HG03159 (cell line): ENCODE measurements at regions not wholly inside any gene's neighbourhood (a gene's known extent, or its start where the extent isn't known, plus 50 kb on each side); places are given as distances from the start of the nearest gene placed in this dataset.

Experiments used
- ATAC-seq: cut with Tn5 transposase; IDR thresholded peaks from one replicate; pipeline ENCODE4 v1.9.1; 2021; ENCODE audit warnings: mild to moderate bottlenecking, moderate library complexity; ENCODE audit not compliant: unreplicated experiment

GRCh38 chr5:175246889-175247520, 197.0 kb downstream of the DRD1 start:
- no peak for ATAC-seq

DNA sequence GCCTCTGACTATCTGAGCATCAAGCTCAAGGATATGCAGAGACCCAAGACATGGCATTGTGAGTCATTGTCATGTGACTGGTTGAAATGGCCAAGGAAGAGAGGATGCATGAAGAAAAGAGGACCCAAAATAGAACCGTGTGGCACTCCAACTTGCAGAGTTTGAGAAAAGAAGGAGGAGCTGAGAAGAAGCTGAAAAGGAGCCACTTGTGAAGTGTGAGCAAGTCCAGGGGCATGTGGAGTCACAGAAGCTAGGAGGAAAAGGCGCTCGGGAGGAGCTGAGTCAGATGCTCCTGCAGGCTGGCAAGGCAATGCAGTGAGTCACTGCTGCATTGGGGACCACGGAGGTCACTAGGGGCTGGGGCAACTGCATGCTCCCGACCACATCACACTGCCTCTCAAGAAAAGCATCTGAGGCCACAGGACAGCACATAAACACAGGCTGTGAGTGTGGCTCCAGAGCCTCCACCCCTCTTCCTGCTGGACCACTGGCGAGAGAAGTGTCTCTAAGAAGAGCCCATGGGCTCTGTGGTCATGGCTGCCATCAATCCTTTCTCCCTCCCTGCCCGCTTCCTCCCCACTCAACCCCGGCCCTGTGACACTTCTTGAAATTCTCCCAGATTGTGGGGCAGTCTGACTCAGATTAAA, 197.6 kb downstream of the DRD1 start:
- ATAC-seq, result no peak

DNA sequence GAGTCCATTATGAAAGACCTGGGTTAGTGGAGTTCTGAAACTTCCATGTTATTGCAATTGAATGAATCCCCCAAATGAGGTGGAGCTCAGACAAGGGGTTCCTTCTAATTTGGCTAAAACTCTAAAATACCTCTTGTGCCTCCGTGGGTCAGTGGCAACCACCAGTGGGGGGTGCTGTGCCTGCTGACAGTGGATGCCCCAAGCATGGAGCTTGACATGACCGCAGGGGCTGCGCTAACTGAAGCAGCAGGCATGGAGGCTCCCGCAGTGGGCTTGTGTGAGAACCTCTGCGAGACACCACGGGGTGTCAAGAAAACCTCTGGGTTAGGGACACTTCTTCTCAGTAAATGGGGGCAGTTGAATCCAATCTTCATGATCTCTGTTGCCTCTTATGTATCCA, 200.5 kb downstream of the DRD1 start:
- no peak for ATAC-seq

- ATAC-seq, result no peak
These were observed 201.8 kb downstream of the DRD1 start for GRCh38 chr5:175242207-175242606.

DNA sequence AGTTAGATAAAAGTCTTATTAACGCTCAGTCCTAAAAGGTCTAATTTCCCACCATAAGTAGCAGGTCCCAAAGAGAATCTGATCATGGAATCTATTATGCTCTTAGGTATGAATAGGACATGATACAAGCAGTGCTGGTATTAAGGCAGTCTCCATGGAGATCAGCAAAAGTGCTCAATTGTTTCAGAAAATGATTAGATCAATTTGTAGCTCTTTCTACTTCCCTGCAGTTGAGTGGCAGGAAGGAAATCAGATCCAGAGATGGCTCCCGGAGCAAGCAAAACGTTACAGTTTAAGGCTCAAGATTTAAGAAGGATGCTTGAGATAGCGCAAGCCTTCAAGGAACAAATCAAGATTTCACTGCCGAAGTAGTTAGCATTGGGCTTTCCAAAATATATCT, 205.7 kb downstream of the DRD1 start:
- ATAC-seq, result no peak

DNA sequence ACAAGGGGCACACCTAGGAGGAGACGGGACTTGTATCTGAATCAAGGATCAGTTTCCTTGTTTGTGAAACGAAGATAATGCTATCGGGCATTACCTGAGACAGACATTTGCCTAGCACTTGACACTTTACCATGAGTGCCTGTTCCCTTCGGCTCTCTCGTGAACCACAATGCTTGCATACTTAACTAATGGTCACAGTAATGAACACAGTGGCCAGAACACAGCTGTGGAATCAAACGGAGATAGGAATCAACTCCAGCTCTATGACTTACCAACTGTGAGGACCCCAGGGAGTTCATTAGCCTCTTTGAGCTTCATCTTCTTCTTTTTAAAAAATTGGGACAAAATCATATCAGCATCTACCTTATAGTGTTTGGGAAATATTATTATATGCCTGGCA, 207.8 kb downstream of the DRD1 start:
- ATAC-seq, result no peak

DNA sequence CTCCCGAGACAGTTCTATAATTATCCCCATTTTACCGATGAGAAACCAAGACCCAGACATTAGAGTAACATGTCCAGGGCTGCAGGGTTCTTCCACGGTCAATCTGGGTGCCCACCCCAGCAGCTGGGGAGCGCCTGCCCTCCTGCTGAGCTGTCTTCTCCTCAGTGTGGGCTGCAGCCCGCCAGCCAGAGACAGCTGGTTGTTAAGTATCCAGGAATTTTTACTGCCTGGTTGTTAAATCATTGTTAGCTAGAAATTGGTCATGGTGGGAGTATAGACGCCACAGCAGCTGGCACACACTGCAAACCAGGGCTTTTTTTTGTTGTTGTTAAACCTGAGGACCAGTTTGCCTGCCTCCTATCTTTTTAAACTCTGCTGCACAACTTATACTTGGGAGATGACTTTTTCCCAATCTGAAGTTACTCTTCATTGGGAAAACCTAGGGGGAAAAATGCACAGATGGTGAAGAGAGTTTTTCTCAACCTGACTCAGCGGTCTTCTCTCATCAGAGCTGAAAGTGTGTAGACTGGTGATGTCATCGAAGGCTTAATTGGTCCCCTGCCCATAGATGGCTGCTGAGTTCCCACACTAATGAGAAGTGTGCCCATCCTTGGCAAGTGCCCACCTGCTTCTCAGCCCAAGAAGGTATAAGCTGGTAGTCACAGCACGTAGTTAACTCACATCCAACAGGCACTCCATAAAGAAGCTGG, 208.6 kb downstream of the DRD1 start:
- no peak for ATAC-seq

GRCh38 chr5:175230299-175230698, 213.7 kb downstream of the DRD1 start:
- no peak for ATAC-seq

GRCh38 chr5:175226506-175226905, 217.5 kb downstream of the DRD1 start:
- no peak for ATAC-seq

DNA sequence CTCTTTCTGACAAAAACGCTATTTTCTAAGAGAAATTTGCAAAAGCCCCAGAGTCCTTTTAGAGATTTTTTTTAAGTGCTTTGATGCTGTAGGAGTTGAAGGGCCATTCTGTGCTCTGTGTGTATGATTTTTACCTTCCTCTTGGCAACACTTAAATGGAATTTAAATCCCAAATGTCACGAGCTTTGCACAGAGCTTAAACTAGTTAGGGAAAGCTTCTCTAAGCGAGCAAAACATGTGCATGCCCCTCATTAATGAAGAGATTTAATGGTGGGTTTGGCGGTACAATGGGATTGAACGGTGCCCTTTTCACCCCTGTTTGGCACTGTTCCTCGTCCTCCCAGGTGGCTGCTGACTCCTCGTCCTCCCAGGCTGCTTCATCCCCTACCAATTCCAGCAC, 220.7 kb downstream of the DRD1 start:
- ATAC-seq, result no peak

- ATAC-seq, result no peak
These were observed 221.4 kb downstream of the DRD1 start for GRCh38 chr5:175222621-175223020.

DNA sequence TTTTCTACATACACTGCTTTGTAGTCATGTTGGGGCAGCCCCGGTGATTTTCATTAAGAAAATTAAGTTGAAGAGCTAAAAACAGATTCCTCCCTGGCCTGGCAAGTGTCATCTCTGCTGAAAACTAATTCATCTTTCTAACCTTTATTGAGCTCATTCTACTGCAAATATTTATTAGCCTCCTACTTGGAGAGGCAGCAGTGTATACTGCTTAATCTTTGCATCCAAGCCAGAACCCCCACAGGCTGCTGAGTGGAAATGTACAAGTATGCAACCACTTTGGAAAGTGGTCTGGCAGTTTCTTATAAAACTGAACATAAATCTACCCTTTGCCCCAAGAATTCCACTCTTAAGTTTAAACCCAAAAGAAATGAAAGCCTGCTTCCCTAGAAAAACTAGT, 223.4 kb downstream of the DRD1 start:
- ATAC-seq, result no peak

DNA sequence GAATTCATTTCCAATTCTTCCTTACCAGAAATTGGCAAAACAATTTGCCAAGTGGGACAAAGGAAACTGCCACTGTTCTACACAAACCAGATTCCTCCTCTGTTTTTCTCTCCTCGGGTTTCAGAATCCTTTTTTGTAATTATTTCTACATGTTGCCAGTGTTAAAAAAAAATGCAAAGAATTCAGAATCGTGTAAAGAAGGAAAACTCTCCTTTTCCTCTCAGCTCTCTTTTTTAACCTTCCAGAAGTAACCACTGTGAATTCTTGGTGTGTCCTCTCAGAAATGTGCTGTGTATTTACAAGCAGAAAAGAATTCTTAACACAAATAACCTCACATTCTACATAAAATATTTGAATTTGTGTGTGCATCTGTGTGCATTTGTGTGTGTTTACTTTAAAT, 224.6 kb downstream of the DRD1 start:
- ATAC-seq, result no peak

DNA sequence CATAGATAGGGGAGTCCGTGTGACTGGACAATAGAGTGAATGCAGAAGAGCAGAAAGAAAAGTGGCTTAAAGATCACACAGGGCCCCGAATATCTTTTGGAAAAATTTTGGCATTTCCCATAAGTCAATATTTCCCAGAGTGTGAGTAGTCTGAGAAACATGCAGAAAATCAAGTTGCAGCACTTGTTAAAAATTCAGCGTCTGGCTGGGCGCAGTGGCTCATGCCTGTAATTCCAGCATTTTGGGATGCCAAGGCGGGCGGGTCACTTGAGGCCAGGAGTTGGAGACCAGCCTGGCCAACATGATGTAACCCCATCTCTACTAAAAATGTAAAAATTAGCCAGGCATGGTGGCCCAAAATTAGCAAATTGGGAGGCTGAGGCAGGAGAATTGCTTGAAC, 227.0 kb downstream of the DRD1 start:
- ATAC-seq, result no peak

- ATAC-seq, result no peak
These were observed 228.1 kb downstream of the DRD1 start for GRCh38 chr5:175215906-175216305.

GRCh38 chr5:175214152-175214551, 229.8 kb downstream of the DRD1 start:
- no peak for ATAC-seq

DNA sequence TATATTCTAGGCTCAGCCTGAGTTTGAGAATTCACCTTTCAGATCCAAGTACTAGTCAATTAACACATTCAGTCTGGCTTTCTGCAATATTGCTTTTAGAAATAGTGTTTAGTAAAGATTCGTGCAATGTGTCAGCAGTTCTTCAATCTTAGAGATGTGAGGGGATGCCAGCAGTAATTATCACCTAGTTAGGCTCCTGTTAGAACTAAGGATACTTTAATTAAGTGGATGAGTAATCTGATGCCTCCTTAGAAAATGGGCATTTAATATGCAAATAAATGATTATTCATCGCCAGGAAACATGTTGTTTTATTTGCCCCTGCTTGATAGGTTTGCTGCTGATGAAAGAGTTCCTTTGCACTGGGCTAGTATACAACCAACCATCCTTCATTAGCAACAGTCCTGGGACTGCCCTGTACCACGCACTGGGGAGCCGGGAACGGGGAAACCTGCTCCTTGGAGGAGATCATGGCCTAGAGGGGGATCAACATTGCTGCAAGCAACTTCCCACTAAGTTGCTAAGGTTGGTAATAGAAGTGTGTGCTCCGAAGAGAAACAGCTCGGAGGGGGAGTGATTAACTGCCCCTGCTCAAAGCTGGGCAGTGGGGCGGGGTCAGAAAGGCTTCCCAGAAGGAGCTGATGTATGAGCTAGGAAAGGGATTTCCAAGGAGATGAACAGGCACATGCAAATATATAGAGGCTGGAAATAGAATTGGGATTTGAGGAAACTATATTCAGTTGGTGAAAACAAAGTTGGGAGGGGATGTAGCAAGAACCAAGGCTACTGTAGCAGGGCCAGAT, 231.8 kb downstream of the DRD1 start:
- ATAC-seq, result no peak

GRCh38 chr5:175207321-175208040, 236.5 kb downstream of the DRD1 start:
- no peak for ATAC-seq

DNA sequence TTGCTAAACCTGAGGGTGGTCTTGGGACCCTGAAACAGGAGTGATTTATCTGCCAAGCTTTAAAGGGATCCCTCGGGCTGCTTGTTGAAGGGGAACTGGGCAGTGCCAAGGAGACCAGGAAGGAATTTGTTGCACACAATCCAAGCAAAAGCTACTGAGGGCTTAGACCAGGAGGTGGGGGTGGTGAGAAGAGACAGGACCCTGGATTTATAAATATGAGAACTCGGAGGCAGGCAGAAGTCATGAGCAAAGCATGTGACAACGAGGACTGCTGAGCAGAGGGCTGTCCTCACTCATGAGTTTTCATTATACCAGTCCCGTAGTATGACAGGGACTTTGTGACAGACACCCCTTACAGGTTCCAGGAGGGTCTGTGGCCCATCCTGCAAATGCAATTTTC, 237.3 kb downstream of the DRD1 start:
- ATAC-seq, result no peak

GRCh38 chr5:175202463-175203068, 241.4 kb downstream of the DRD1 start:
- no peak for ATAC-seq
